ENCODE measurements at regions not wholly inside any gene's neighbourhood (a gene's known extent, or its start where the extent isn't known, plus 50 kb on each side); places are given as distances from the start of the nearest gene placed in this dataset.

- TF ChIP-seq CTCF (IDR thresholded peaks at IDR 0.05) (no peak), POLR2A (IDR thresholded peaks at IDR 0.05) (no peak)
Measured at GRCh38 chr2:120859128-120859527, 123.5 kb downstream of the GLI2 start.
